DMS79 treated with DMSO at 0.1 percent for 48 hours (cell line): ENCODE measurements at regions not wholly inside any gene's neighbourhood (a gene's known extent, or its start where the extent isn't known, plus 50 kb on each side); places are given as distances from the start of the nearest gene placed in this dataset.

ENCODE experiments used
- DNase-seq: peaks from one replicate; lab custom pipeline; 2025; lab: John Stamatoyannopoulos, UW

DNA sequence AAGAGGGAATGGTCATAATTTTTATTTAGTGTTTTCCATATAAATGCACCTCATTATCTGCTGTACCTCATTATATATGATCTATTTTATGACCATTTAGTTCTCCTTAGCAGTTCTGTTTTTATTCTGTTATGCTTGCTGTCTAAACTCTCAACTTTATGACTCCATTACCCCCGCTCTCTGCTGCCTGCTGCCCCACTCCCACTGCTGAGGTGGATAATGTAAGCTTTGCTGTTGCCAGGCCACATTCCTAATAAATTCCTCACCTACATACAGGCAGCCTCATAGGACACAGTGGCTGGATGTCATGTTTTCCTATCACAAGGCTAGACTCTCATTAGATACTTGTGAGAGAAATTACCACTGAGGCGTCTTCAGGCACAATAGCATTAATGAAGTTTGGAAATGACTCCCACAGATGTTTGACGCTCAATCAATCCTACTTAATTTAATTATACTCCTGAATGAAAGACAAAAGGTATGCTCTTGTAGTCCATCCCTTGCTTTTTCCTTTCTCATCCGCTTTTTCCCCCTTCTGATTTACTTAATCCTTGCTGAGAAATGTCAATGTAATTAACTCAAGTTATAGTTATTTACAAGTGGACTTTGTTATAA is 497.5 kb upstream of the IGFBP7 start:
- DNase-seq = no peak

DNA sequence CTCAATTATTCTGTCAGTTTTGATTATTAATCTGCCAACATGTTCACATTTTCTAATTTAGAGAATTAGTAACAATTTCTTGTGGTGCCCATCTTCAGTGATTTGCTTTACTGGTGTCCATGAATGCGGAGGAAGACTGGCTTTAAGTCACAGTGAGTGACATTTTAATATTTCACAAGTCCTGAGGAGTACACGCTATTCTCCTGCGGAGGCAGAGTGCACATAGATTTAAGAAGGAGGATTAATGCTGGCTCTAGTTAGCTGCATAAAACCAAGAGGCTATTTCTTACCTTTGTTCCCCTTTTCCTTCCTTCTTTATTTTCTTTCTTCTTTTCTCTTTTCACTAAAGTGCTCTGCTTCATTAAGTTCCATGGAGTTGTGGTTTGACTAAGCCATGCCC is 495.2 kb upstream of the IGFBP7 start:
- DNase-seq = no peak

DNA sequence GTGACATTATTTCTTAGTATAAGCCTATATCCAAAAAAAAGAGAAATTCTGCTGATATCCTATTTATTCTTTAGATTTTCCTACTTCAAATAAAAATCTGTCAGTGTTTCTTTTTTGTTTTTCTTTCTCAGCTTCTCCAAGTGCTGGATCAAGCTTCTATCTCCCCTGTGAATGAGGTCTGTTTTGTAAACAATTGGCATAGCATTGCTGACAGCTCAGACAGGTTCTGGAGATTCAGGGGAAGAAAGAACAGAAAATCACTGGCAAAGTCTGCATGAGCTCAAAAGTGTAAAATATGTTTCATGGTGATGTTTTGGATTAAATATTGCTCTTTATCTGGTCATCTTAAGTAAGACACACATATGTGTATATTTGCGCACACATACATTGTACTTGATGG is 492.0 kb upstream of the IGFBP7 start:
- DNase-seq = no peak

DNA sequence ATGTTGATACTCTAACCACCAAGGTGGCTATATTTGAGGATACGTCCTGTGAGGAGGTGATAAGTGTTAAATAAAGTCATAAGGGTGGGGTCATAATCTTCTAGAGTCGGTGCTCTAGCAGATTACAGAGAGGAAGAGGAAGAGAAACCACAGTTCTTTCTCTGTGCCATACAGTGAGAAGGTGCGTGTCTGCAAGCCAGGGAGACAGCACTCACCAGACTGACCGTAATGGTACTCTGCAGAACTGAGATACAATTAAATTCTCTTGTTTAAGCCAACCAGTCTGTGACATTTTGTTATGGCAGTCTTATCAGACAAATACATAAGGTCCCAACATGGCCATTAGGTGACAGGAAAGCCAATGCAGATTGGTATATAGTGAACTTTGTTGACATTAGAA is 480.9 kb upstream of the IGFBP7 start:
- no peak for DNase-seq

DNA sequence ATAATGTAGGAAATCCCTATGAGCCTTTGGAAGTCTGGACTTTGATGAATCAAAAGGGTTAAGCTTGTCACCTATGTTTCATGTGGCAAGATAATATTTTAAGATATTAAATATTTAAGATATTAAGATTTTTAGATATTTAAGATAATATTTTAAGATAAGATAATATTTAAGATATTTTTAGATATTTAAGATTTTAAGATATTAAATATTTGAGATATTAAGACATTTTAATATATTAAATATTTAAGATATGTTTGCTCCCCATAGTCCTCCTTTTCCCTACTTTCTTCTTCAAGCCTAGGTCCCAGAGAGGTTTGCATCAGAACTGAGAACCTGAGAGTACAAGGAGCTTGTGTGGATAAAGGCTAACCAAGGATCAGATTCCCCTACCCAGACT is 478.4 kb upstream of the IGFBP7 start:
- no peak for DNase-seq

DNA sequence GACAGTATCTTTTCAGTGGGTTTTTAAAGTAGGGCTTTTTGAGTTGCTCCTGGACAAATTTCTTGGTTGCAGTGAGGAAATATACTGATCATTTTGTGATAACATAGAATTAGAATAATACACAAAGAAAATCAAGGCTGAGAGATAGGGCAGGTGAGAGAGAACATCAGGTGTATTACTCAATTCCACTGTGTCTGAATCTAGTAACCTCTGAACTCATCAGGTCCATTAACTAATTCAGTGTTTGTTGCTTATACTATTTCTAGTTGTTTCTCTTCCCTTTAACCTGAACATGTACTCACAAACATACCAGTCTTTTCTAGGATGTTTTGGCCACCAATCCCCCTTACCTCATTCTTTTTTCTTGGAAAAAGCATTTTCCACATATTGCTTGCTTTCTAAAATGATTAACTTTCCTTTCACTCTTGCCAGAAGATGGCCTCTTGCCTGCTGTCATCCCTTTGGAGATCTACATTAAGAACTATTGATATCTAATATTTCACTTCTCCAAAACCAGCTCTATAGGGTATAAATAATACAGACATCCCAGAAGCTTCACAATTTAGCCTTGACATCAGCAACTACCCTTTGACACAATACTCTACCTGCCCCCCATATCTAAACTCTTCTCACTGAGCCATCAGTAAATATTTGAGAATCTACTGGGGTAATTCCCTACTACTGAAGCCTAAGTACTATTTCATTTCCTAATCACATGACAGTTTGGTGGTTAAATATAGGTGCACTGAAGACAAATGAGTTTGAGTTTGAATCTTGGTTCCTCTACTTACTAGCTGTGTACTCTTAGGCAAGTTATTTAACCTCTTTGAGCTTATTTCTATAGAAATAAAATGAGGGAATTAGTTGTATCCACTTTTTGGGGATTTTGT is 470.8 kb upstream of the IGFBP7 start:
- DNase-seq = no peak

DNA sequence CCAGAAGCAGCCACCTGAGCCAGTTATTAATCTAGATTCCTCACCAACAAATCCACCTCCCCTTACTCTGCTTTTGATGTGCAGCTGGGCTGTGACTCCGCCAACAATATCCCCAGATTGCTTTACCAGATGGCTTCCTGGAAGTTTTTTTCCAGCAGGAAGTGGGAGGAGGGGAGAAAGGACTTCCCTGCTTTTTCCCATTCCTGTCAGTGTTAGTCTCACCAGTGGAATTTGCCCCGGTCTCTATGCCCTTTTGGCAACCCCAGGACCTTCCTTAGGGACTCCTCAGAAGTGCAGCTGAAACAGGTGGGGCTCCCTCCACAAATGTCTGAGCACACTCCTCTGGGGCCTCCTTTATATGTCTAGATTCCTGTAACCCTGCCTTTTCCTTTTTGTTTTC is 465.2 kb upstream of the IGFBP7 start:
- no peak for DNase-seq

DNA sequence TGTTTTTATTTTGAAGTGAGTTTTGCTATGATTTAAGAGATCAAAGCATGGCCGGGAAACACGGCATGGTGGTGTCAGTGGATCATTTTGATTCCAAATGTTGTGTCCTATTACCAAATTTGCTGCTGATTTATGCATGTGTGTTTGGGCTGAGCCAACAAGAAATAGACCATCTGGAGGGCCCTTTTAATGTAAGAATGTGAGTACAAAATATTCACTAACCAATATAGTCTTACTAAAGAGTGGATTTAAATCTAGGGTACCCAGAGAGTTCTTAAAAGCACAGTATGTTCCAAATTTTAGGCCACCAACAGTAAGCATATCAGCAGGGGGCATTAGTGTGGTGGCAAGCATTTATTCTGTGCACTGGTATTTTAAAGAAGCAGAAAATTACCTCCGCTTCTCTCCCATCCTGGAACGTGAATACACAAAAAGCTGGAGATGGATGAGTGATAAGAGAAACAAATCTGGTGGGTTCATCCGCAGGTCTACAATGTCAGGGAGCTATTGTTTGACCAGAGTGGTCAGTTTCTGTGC is 444.4 kb upstream of the IGFBP7 start:
- no peak for DNase-seq

DNA sequence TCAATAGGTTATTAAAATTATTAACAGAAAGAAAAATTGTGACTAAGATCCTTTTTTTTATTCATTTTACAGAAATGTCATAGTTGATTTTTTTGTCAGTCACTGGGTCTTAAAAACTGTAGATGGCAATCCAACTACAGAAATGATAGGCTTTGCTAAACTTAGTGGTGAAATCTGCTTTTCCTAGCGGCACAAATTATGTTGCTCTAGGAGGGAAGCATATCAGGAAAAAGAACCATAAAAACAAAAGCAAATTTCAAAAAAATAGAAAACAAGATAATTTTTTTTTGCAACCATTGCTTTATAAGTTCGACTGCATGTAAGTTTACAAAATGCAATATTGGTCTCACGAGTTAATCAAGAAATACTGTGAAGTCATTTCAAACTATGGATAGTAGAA is 443.5 kb upstream of the IGFBP7 start:
- DNase-seq = no peak

DNA sequence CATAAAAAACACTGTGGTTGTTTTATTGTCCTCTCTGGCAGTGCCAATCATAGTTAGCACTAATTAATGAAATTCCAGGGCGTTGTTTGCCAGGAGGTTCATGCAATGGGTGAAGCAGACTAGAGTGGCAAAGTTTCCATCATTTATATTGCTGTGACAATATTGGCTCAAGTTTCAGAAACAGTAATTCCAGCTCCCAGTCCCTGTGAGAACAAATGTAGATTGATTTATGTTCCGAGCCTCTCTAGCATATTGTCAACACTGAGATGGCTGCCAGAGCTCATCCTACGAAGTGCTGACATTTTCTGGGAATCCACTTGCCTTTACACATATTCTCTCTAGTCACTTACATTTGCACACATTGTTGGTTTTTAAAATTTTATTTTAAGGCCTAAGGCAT is 440.0 kb upstream of the IGFBP7 start:
- no peak for DNase-seq

DNA sequence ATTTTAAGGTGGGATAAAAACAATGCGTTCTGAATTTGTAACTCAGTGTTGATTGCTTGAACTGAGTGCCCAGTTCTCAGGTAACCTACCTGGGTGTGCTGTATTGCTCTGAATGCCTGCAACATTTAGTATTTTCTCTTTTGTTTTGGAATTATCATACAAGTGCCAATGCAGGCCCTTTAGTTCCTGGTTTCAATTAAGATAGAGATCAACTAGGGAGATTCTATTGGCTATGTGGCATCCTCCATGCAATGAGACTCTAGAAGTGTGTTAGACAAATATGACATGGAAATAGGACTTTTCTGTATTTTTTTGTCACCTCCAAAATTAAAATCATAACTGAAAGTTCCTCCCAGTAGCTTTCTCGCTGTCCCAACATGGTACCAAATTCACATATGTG is 438.7 kb upstream of the IGFBP7 start:
- no peak for DNase-seq

DNA sequence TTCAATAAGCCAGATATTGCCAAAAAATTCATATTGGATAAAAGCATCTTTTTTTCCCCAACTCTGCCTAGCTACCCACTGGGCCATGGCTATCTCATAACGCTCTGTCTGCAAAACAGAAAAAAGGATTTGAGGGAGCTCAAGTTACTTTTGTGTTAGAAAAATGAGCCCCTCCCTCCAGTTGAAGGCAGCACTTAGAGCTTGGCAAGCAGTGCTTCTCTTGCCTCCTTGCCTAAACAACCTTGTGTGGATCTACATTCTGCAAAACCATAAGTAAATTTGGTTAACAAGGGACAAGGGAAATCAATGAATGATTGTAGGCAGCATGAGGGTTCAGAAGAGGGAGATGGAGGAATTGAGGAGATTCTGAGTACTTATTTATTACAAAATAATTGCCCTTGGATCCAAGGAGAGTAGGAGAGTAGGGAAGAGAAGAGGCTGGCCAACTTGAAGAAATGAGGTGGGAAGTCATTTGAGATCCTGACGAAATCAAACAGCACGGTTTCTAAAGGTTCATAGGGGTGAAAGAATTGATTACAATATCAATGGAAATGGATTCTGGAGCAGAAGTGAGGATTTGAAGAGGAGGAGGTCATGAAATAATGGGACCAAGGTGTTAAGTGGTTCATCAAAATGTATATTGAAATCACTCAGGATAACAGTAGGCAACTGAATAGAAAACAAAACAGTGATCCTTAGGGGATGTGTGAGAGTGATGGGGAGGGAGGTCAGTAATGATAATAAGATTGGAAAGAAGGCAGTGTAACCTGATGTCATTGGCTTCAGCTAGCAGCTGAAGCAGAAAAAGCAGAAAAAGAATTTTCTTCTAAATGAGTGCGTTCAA is 434.8 kb upstream of the IGFBP7 start:
- DNase-seq = no peak

DNA sequence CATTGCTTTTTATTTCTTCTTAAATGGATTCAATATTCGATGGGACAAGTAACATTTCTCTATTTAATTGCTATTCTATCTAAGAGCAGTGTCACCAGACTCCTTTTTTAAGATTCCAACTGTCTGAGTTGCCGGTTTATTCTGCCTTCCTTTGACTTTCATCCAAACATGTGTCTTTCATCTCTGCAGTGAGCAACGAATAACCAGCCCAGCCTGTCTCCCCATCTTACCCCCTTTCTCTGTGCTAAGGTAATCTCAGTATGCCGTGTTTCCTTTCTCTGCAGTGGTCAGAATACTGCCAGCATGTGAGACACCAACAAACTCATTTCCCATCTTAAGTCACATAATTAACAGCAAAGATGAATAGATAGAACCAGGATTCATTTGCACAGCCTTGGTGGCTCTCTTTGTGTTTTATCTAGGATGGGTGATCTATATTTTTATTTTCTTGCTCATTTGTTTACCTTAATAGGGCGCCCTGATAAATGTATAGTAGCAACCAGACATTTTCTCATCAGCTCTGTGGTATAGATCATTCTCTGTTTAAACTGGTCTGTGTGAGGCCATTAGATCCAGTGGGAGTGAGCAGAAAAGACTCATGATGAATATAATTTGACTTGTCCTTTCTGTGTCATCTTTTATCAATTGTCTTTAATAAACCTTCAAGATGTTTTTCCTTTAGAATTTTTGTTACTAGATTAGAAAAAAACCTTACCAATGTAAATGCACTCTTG is 394.8 kb upstream of the IGFBP7 start:
- DNase-seq = no peak

DNA sequence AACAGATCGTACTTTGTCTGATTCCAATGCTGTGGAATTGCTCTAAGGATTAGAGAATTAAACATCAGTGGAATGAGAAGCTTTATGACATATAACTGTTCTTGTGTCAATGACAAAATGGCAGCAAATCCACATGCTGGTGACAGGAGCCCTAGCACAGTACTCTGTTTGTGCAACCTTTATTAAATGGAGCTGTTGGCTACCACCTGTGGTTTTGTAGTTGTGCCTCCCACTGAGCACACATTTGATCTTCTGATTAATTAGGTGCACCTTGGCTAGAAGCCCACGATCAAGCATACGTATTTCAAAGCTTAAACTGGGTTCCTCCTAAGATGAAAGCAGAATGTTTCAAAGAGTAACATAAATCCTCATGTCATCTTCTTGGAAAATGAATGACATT is 394.0 kb upstream of the IGFBP7 start:
- no peak for DNase-seq

DNA sequence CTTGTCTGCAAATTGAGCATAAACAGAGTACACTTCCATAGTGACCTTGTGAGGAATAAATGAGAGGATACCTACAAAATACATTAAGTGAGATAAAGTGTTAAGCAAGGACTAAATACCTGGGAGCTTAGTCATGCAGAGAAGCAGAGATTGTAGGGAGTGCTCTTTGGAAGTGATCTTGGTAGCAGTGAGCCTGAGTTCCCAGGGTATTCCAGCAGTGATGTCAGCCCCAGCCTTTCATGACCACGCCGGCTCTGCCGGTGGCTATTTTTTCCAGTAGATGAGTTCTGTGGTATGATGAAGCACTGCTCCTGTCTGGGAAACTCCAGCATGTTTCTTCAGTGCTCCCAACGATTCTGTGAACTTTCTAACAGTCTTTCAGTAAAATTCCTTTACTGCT is 391.5 kb upstream of the IGFBP7 start:
- DNase-seq = no peak

DNA sequence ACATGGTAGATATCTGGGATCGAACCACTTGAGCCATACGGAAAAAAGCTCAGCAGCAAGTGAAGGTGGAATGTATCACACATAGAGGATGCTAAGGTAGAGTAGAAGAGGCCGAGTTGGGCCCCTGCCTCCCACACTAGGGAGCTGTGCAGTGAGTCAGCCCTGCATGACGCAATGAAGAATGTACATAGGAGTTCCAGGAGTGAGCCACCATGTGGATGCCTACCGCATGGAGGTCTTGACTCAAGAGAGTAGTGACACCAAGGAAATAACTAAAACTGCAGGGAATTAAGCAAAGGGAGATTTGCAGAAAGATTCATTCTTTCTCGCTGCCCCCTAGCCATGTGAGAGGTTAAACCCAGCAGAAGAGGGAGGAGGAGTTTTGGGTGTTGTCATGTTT is 389.6 kb upstream of the IGFBP7 start:
- no peak for DNase-seq

DNA sequence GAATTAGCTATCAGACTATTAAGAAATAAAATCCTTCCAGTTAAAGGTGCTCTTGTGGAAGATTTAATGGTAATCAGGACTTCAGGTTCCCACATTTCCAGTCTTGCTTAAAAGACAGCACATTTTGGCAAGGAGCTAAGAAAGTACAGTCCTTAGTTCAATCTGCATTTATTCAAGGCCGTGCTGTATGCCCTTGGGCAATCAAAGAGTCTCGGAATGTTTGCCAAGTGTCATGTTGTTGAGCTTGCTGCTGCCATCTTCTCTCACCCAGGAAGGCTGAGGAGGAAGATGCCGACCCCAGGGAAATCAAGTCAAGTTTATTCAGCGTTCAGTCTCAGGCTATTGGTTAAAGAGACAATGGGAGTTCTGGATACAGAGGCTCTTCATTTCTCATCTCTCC is 388.1 kb upstream of the IGFBP7 start:
- no peak for DNase-seq

DNA sequence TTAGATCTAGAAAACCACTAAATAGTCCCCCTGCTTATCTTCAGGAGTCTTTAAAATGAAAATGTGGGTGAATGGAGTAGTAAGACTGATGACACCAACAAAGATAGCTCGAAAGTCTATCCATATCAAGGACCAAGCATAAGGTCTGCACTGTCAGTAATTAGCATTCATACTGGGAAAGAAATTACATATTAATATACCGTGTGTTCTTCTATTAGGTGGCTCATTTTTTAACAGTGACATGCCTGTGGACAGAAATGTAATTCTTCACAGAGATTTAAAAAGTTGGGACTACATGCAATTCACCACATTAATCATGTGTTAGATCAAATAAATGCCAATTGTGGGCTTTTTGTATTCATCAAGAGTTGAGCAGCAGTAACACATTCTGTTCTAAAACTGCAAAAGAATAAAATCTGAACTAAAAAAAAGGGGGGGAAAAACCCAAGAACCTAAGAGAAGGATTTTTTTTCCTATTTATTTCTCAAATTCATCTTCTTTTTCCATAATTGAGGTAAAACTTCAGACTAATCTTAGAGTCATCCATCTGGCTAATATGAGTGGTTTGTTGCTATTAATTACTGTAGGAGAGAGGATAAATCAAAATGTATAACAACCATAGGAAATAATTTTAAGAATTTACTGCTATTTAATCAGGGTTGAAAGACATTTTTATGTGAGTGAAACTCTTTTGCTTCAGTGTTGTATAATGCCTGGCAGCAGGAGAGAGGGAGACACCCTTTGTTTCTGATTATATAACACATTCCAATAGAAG is 386.7 kb upstream of the IGFBP7 start:
- no peak for DNase-seq

DNA sequence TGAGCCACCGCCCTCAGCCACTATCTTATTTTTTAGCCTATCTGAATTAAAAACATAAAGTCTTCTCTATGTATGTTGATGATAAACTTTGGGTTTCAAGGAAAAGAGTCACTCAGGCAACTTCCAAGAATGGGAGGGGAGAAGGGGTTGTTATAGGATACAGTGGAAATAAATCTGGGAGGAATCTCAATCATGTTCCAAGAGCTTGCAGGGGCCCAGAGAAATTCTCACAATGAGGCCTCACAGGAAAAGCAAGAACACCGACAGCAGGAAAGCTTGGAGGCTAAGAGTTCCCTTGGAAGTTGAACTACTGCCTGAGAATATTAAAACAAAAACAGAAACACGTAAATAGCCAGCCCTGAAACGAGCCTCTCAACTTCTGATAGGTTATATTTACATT is 384.6 kb upstream of the IGFBP7 start:
- no peak for DNase-seq

DNA sequence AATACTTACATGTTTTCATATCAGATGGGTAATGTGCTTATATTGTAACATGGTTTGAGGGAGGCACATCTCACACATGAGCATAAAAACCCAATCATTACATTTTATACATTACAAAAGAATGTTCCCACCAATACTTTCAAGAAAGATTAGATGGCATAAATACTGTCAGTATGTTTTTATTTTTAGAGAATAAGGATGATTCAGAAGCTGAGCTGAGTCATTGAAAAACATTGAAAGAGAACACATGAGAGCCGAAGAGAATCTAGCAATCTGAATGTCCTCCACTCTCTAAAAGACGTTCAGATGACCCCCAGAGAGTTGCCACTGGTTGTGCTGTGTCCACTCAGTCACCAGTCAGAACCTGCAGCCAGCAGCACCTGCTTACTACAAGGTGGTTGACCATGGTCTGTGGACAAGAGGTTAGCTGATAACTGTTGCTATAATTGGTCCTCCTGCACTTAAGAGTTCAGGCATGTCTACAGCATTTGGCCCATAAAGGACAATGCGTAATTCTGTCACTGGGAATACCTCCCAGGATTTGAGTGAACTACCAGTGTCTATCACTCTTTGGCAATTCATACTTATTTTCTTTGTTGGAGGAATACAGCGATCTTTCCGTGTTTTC is 382.2 kb upstream of the IGFBP7 start:
- no peak for DNase-seq

DNA sequence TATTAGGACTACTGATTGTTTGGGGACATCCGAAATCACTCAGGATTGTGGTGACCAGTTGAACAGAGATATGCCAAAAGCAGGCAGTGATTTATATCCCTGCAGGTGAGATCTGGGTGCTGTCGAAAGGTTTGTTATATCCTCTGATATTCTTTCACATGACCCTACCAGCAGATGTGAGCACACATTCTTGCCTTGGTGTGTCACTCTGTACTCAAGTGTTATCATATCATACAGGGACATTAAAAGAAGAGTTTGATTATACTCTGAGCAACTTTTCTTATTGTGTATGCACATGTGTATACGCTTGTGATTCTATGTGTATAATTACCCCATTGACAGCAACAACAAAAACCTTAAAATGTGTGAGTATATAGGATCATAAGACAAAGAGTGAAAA is 381.2 kb upstream of the IGFBP7 start:
- DNase-seq = no peak
